NCI-H510A (cell line): ENCODE measurements at regions not wholly inside any gene's neighbourhood (a gene's known extent, or its start where the extent isn't known, plus 50 kb on each side); places are given as distances from the start of the nearest gene placed in this dataset.
"Not testable (repeated sequence)": the region's sequence is repeated elsewhere in the genome, so short reads cannot be mapped to it uniquely, and the experiment has no call there.

Experiments used
- DNase-seq: peaks from one replicate; lab custom pipeline; 2025; lab: John Stamatoyannopoulos, UW

DNA sequence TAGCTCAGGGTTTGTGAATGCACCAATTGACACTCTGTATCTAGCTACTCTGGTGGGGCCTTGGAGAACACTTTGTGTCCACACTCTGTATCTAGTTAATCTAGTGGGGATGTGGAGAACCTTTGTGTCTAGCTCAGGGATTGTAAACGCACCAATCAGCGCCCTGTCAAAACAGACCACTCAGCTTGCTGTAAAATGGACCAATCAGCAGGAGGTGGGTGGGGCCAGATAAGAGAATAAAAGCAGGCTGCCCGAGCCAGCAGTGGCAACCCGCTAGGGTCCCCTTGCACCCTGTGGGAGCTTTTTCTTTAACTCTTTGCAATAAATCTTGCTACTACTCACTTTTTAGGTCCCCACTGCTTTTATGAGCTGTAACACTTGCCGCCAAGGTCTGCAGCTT lies 115.6 kb upstream of the MBNL1 start:
- not testable (repeated sequence) for DNase-seq

DNA sequence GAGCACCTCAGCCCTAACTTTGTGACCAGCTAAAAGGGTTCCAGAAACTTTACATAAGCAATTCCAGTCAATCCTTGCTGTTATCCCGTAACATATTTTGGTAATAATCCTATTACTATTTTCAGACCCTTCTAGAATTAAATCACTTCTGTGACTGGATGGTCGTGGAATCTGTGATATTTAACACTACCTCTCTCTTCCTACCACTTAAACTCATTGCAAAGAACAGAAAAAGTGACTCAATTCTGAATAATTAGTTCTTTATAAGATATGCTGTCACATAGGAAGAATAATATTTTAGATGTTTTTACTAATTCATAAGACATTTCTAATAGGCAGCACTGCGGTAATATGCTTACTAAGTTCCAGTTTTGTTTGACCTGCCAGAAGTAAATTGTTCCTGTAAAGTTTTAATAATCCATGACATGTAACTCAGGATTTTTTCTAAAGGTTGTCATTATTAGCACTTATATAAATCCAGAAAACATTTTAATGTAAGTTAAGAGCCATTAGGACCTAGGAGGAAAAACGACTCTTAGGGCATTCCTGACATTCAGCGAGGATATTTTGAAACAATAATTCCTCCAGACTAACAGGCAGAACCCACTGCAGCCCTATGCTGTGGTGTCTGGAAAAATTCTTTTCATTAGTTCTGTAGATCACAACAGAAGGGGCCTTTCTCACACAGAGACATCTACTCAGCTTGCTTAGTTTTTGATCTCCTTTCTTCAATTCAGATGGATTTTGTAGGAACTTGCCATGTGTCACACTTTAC lies 113.3 kb upstream of the MBNL1 start:
- DNase-seq: no peak

DNA sequence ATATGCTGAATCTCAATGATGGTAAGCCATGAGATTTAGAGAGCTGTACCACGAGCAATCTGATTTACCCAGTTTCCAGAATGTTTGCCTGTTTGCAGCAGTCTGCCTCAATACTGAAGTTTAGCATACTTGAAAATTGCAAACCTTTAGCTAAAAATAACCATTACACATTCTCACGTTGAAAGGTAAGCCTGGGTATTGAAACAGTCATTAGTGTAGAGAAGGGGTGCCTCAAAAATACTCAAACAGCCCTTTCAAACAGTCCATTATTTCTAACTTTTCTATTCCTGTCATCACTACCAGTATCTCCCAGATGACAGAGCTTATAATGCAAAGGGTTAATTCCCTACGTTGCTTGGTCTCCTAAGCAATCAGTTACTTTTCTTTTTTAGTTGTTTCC lies 111.8 kb upstream of the MBNL1 start:
- no peak for DNase-seq

DNA sequence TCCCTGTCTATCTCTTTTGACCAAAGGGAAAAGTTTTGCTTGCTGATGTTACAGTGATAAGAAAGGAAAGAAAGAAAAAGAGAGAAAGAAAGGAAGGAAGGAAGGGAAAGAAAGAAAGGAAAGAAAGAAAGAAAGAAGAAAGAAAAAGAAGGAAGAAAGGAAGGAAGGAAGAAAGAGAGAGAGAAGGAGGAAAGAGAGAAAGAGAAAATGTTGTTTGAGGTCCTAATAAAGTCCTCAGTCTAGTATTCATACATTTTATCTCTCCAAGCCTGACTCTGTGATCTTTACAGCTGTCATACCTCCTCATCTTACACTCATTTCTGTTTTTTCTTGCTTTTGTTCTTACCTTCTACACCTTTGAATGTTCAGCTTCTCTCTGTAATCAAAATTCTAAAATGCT lies 111.4 kb upstream of the MBNL1 start:
- no peak for DNase-seq

DNA sequence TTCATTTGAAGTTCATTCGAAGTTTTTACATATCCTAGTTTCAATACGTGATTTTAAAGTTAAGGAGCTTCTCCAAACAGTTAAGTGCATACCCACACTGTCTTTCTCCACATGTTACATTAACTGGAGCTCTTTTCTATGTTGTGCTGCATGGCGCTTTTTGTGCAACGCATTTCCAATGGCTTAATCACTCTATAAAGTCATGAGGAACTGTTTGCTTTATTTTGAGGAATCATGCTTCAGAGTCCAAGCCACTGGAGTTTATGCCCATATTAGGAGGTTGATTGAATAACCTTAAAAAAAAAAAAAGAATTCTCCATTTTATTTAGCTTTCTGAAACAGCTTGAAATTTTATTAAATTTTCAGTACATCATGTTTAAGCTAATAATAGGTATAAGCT lies 109.4 kb upstream of the MBNL1 start:
- no peak for DNase-seq

- DNase-seq: no peak
Observed at GRCh38 chr3:152160350-152161011, 108.2 kb upstream of the MBNL1 start.

GRCh38 chr3:152172460-152172859 lies 96.3 kb upstream of the MBNL1 start:
- DNase-seq: no peak

GRCh38 chr3:152173627-152174026 lies 95.1 kb upstream of the MBNL1 start:
- DNase-seq: no peak

DNA sequence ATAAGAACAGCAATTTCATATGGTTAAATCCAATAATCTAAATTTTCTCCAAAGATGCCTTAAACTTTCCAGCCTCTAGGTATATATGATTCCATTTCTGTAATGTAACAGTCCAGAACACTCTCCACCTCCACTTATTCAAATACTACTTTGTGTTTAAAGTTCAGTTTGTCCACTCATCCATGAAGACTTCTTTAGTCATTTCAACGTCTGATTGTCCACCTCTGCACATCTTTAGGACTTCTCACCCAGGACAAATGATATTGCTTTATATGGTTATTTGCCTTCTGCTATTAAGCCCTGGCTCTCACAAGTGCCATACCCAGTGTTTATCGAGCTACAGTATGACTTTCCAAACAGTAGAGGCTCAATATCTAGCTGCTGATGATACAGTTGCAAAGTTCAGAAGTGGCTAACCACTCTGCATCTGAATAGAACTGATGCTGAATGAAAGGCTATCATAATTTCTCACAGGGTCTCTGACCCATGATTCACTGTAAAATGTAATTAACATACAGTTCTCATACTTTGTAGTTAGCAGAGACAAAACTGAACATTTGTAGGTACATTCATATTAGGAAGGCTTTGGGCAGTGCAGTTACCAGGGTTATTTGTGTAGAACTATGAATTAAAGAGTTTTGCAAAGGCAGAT lies 93.7 kb upstream of the MBNL1 start:
- DNase-seq: no peak

DNA sequence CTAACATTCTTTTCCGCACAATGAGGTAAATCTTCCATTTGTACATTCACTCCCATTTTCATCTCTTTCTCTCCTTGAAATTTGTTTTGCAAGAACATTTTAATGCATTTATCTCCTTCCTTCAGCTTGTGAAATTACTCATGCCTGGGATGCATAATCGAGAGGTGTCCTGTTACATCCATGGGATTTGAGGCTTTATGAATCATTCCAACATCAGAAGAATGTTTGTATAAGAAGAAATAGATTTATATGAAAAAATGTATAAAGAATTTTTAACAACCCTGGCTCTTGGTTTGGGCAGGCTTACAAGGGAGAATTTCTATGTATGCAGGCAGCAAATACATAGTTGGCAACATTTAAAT lies 93.2 kb upstream of the MBNL1 start:
- DNase-seq: no peak

DNA sequence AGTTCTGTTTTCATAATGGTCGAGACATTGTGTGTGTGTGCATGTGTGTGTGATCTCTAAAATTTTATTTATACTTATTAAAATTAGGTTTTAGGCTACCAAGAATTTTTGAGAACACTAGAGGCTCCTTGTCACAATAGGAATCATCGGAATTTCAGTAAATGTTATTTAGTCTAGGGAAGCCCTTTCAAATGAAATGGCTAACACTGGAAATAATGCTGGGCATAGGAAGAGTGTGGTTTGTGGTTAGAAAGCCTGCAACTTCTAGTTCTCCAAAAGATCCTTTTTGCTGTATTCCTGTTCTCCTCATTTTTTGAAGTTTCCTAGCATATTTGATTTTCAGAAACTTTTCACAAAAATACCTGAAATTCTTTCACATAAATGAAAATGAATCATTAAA lies 92.5 kb upstream of the MBNL1 start:
- no peak for DNase-seq

DNA sequence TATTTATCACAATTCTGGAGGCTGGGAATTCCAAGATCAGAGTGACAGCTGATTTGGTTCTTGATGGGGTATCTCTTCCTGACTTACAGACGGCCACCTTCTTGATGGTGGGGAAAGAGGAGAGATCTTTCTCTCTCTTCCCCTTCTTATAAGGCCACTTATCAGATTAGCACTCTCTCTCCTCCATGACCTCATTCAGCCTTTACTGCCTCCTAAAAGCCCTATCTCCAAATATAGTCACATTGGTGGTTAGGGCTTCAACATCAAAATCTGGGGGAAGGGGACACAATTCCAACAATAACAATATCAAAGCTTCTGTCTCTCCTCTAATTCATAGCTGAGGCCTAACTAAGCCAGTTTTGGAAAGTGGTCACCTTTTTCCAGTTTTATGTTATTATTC lies 91.7 kb upstream of the MBNL1 start:
- DNase-seq: no peak

DNA sequence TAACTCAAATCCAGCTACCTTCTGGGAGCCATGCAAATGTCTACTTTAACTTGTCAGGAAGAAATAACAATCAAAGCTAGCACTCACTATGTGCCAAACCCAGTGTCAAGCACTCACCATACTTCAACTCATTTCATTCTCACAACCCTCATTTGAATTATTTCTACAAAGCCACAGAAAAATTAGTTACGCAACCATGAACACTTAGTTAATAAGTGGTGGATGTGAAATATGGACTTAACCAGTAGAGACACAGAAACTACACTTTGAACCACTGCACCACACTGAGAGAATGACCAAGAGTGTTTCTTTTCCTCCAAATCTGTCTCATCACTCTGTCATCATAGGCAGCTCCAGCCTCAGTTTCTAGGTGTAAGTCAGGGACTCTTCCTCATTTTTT lies 91.0 kb upstream of the MBNL1 start:
- no peak for DNase-seq

DNA sequence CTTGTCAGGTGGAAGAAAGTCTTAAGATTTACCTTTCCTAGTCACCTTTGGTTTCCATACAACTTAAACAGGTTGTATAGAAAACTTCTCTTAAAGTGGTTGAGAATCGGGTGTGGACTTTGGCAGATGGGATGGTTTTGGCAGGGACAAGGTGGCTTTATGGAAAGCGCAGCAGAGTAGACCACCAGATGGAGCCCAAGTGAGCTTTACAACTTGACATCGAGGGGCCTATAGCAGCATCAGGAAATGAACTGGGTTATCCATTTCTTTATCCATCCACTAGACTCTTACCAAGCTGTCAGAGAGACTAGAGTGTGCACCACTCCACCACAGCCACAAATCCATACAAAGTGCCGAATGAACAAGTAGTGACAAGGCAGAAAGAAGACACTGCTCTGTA lies 85.3 kb upstream of the MBNL1 start:
- no peak for DNase-seq

DNA sequence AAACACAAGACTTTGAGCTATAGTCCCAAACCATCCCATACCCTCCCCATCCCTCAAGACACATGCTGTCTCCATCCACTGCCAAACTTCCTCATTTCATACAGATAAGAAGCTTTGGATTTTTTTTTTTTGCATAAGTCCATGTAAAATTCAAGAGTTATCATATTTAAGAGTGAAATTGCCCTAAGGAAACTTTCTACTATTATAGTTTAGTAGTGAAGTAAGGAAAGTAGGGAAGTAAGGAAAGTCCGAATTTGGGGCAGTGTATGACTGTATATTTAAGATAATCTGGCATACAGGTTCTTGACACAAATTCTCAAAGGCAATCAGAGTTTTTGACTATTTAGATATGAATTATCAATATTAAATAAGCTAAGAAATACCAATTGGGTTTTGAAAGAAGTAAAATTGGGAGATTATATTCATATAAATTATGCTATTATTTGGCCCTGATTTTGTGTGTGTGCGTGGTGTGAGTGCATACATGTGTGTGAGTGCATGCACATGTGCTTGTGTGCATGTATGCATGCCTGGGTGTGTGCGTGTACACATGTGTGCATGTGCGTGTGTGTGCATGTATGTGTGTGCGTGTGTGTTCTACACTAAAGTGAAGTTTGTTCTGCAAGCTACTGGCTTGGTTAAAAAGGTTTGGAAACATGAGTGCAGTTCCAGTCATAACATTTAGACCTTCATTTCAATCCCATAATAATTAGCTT lies 83.6 kb upstream of the MBNL1 start:
- no peak for DNase-seq

GRCh38 chr3:152185891-152186630 lies 82.7 kb upstream of the MBNL1 start:
- no peak for DNase-seq

DNA sequence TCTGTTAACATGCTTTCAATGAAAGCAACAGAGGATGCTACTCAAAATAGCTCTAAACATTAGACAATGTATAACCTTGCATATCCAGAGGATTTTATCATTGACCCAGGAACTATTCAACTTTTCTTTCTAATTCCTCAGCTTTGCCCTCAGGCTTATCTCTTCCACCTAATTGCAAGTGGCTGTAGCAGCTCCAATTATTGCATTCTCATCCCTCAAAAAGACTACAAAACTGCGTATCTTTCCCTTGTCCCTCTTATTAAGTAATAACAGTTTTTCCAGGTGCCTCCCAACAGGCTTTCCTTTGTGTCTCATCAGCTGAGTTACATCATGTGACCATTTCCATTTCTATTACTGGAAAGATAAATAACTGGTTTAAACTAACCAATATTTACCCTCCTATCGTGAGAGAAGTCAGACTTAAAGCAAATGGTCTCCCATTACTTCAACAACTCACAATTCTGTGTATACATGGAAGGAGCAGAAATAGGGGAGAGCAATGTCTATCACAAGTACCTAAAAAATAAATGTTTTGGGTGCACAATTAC lies 78.0 kb upstream of the MBNL1 start:
- no peak for DNase-seq

- no peak for DNase-seq
Observed at GRCh38 chr3:152192050-152192449, 76.7 kb upstream of the MBNL1 start.

- DNase-seq: no peak
Observed at GRCh38 chr3:152192936-152193672, 75.6 kb upstream of the MBNL1 start.

DNA sequence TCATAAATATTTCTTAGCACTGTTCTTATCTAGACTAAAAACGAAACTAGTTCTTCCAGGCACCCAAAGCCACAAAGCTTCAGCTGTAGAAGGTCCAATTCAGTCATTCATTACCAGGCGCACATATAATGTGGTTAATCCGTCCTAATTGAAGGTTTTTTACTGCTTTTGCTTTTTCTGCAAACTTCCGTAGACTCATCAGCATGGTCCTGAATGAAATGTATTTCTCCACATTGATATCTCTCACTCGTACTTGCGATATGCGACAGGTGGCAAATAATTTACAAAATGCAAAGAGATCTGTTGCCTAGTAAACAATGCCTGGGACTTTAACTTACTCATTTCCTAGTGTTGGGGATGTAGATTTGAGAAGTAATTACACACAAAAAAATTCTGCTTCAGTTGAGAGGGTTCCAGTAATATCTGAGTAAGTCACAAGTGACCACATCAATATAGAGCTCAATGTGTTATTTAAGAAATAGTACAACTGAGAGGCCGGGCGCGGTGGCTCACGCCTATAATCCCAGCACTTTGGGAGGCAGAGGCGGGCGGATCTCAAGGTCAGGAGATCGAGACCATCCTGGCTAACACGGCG lies 75.0 kb upstream of the MBNL1 start:
- no peak for DNase-seq

DNA sequence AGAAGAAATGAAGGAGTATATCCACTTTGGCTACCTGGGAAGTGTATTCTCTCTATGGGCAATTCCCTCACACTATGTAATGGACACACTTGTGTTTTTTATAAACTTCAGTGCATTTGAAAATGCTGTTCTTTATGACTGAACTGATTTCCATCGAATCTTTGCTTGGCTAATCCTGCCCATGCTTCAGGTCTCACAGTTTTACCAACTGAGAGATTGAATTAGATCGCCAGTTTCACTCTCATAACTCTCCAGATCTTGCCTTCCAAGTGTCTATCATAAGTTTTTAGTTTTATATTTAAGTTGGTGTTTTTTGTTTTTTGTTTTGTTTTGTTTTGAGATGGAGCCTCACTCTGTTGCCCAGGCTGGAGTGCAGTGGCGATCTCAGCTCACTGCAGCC lies 73.5 kb upstream of the MBNL1 start:
- no peak for DNase-seq
